ENCODE measurements at regions not wholly inside any gene's neighbourhood (a gene's known extent, or its start where the extent isn't known, plus 50 kb on each side); places are given as distances from the start of the nearest gene placed in this dataset.

DNA sequence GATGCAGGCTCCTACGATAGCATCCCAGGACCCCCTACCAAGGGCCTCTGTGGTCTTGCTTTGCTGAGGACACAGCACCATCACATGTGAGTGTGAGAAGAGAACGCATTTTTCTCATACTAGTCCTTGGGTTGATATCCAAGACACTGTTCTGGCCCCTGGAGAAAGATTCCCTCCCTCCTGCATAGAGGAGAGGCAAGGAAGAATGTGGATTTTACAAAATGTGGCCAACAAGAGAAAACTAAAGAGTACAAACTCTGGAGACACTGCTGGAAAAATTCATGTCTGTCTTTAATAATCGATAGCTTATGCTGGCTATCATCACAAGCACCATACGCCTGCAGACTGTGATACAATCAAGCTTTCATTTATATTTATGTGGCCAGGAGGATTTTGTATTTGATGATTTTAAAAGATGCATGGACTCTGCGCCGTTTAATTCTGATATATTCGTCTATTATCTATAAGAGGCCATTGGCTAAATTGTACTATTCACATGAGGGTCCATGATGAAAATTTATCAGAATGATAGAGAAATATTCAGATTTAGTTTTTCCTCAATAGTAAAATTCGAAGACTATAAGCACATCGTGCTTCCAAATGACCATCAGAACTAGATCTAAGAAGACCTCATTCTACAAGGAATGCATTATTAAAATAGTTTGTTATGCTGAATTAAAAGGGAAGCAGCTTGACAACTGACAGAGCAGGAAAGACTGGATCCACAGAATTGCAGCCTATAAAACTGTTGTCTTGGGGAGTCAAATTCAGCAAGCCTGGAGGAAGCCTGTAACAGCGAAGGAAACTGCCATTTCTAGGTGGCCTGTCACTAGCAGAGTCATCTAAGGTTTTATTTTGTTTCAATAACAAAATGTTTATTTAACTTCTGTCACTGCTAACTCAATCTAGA lies 578.7 kb downstream of the DIAPH3 start:
- TF ChIP-seq POLR2A (IDR thresholded peaks at IDR 0.05), result no peak
- TF ChIP-seq, protein P1, sequence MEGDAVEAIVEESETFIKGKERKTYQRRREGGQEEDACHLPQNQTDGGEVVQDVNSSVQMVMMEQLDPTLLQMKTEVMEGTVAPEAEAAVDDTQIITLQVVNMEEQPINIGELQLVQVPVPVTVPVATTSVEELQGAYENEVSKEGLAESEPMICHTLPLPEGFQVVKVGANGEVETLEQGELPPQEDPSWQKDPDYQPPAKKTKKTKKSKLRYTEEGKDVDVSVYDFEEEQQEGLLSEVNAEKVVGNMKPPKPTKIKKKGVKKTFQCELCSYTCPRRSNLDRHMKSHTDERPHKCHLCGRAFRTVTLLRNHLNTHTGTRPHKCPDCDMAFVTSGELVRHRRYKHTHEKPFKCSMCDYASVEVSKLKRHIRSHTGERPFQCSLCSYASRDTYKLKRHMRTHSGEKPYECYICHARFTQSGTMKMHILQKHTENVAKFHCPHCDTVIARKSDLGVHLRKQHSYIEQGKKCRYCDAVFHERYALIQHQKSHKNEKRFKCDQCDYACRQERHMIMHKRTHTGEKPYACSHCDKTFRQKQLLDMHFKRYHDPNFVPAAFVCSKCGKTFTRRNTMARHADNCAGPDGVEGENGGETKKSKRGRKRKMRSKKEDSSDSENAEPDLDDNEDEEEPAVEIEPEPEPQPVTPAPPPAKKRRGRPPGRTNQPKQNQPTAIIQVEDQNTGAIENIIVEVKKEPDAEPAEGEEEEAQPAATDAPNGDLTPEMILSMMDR (IDR thresholded peaks at IDR 0.05), result no peak
